Hepatocyte (in vitro differentiated cells): ENCODE measurements at regions not wholly inside any gene's neighbourhood (a gene's known extent, or its start where the extent isn't known, plus 50 kb on each side); places are given as distances from the start of the nearest gene placed in this dataset.

Experiments
- DNase-seq: peaks from one replicate; pipeline ENCODE4 v3.0.0-alpha.2; 2016; ENCODE audit warnings: low spot score
- H2AFZ ChIP-seq: fragments of 200-600 bp; sonication (generic); 2 replicates; pipeline ENCODE4 v1.6.0; 2016; ENCODE audit warnings: antibody characterized with exemption, mild to moderate bottlenecking
- H3K27ac ChIP-seq: fragments of 200-600 bp; sonication (generic); 2 replicates; pipeline ENCODE4 v1.5.1; 2016; ENCODE audit warnings: mild to moderate bottlenecking
- H3K27me3 ChIP-seq: fragments of 200-600 bp; sonication (generic); 2 replicates; pipeline ENCODE4 v1.6.1; 2016
- H3K36me3 ChIP-seq: fragments of 200-600 bp; sonication (generic); replicated peaks from 2 replicates; pipeline ENCODE4 v1.5.1; 2016; ENCODE audit warnings: low read depth; ENCODE audit not compliant: insufficient read depth
- H3K4me1 ChIP-seq: fragments of 200-600 bp; sonication (generic); 2 replicates; pipeline ENCODE4 v1.5.1; 2016; ENCODE audit warnings: mild to moderate bottlenecking, moderate library complexity; ENCODE audit not compliant: insufficient read depth
- H3K4me2 ChIP-seq: fragments of 200-600 bp; sonication (generic); 2 replicates; pipeline ENCODE4 v1.6.0; 2016
- H3K4me3 ChIP-seq: fragments of 200-600 bp; sonication (generic); 2 replicates; pipeline ENCODE4 v1.5.1; 2016; ENCODE audit warnings: mild to moderate bottlenecking
- H3K79me2 ChIP-seq: fragments of 200-600 bp; sonication (generic); 2 replicates; pipeline ENCODE4 v1.6.0; 2017; ENCODE audit warnings: mild to moderate bottlenecking
- H3K9me2 ChIP-seq: fragments of 200-600 bp; sonication (generic); replicated peaks from 2 replicates; pipeline ENCODE4 v1.6.0; 2017; ENCODE audit warnings: mild to moderate bottlenecking; ENCODE audit not compliant: insufficient read depth
- H3K9me3 ChIP-seq: fragments of 200-600 bp; sonication (generic); 2 replicates; pipeline ENCODE4 v1.5.1; 2016; ENCODE audit warnings: low read depth, mild to moderate bottlenecking
- H4K20me1 ChIP-seq: fragments of 200-600 bp; sonication (generic); 2 replicates; pipeline ENCODE4 v1.6.0; 2016; ENCODE audit warnings: mild to moderate bottlenecking; ENCODE audit not compliant: insufficient read depth, poor library complexity, severe bottlenecking
- EZH2 ChIP-seq: fragments of 200-600 bp; sonication (generic); IDR thresholded peaks from 2 replicates; pipeline ENCODE4 v1.6.1; 2016; ENCODE audit warnings: antibody characterized with exemption, mild to moderate bottlenecking, borderline replicate concordance
- EZH2phosphoT487 ChIP-seq: fragments of 200-600 bp; sonication (generic); IDR thresholded peaks from one replicate; pipeline ENCODE4 v1.6.1; 2018; ENCODE audit warnings: antibody characterized with exemption, mild to moderate bottlenecking, low read depth, moderate library complexity; ENCODE audit not compliant: unreplicated experiment, severe bottlenecking
- WGBS: methylation state at CpG from one replicate; pipeline ENCODE4 v1.1.6; 2016; ENCODE audit warnings: low lambda C conversion rate; ENCODE audit errors: missing lambda C conversion rate; 5-methylcytosine and 5-hydroxymethylcytosine counted together
- TF ChIP-seq, protein P1 (sequence below): fragments of 200-600 bp; sonication (generic); IDR thresholded peaks from 2 replicates; pipeline ENCODE4 v1.5.1; 2016; ENCODE audit warnings: antibody characterized with exemption, mild to moderate bottlenecking; ENCODE audit not compliant: poor library complexity

DNA sequence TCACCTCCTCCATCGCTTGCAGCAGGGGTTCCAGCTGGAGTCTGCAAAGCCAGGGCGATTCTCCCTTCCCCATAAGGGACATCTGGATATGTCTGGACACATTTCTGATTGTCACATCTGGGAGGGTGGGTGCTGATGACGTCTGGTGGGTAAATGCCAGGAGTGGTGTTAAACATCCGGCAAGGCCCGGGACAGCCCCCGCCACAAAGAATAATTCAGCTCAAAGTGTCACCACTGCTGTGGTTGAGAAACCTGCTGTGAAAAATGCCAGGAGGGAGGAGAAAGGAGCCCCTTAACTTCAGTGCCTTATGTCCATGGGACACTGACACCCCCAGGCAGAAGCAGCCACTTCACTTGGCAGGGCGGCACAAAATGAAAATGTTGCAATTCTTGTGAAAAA is 179.4 kb upstream of the SDK2 start:
- no peaks in the 10 kb centered on the region for H3K9me2 ChIP-seq
- no peaks in the 10 kb centered on the region for H3K36me3 ChIP-seq
- H3K4me3 ChIP-seq: no peak overlapping the region
- no peaks in the 10 kb centered on the region for H3K9me3 ChIP-seq
- H2AFZ ChIP-seq: no peak overlapping the region
- H4K20me1 ChIP-seq: no peaks in the 10 kb centered on the region
- no peak overlapping the region for H3K27ac ChIP-seq
- TF ChIP-seq, protein P1, sequence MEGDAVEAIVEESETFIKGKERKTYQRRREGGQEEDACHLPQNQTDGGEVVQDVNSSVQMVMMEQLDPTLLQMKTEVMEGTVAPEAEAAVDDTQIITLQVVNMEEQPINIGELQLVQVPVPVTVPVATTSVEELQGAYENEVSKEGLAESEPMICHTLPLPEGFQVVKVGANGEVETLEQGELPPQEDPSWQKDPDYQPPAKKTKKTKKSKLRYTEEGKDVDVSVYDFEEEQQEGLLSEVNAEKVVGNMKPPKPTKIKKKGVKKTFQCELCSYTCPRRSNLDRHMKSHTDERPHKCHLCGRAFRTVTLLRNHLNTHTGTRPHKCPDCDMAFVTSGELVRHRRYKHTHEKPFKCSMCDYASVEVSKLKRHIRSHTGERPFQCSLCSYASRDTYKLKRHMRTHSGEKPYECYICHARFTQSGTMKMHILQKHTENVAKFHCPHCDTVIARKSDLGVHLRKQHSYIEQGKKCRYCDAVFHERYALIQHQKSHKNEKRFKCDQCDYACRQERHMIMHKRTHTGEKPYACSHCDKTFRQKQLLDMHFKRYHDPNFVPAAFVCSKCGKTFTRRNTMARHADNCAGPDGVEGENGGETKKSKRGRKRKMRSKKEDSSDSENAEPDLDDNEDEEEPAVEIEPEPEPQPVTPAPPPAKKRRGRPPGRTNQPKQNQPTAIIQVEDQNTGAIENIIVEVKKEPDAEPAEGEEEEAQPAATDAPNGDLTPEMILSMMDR: no peak
- TF ChIP-seq EZH2phosphoT487 (no peak), EZH2 (no peak)
- H3K79me2 ChIP-seq: no peaks in the 10 kb centered on the region
- H3K27me3 ChIP-seq: peaks cover 18% of the 10 kb centered on the region
- 83% methylated on average over 7 of the region's 7 CpGs for WGBS
- H3K4me1 ChIP-seq: peaks cover 9% of the 10 kb centered on the region
- no peak overlapping the region for H3K4me2 ChIP-seq
- DNase-seq: no peak

- DNase-seq: no peak
- no peak overlapping the region for H3K4me2 ChIP-seq
- WGBS: 43% methylated on average over 4 of the region's 4 CpGs
- H2AFZ ChIP-seq: no peak overlapping the region
- no peak overlapping the region for H3K27ac ChIP-seq
- no peaks in the 10 kb centered on the region for H4K20me1 ChIP-seq
- H3K79me2 ChIP-seq: no peaks in the 10 kb centered on the region
- no peak for TF ChIP-seq EZH2phosphoT487
- no peak for TF ChIP-seq EZH2
- TF ChIP-seq, protein P1: no peak
- H3K9me2 ChIP-seq: no peaks in the 10 kb centered on the region
- no peaks in the 10 kb centered on the region for H3K36me3 ChIP-seq
- peaks cover 9% of the 10 kb centered on the region for H3K4me1 ChIP-seq
- no peak overlapping the region for H3K4me3 ChIP-seq
- H3K9me3 ChIP-seq: no peaks in the 10 kb centered on the region
- peaks cover 18% of the 10 kb centered on the region for H3K27me3 ChIP-seq
Observed at GRCh38 chr17:73824321-73824720, 180.1 kb upstream of the SDK2 start.

GRCh38 chr17:73826181-73826871 is 182.1 kb upstream of the SDK2 start:
- Histone ChIP-seq H3K9me3 (no peaks in the 10 kb centered on the region), H3K4me2 (no peak overlapping the region), H3K79me2 (no peaks in the 10 kb centered on the region), H3K36me3 (no peaks in the 10 kb centered on the region), H4K20me1 (no peaks in the 10 kb centered on the region), H3K27me3 (peaks cover 11% of the 10 kb centered on the region), H3K27ac (no peak overlapping the region), H2AFZ (no peak overlapping the region), H3K4me1 (peaks cover 7% of the 10 kb centered on the region), H3K9me2 (no peaks in the 10 kb centered on the region), H3K4me3 (no peak overlapping the region)
- no peak for TF ChIP-seq EZH2phosphoT487
- TF ChIP-seq, protein P1: no peak
- DNase-seq: no peak
- WGBS: 93% methylated on average over 9 of the region's 9 CpGs

DNA sequence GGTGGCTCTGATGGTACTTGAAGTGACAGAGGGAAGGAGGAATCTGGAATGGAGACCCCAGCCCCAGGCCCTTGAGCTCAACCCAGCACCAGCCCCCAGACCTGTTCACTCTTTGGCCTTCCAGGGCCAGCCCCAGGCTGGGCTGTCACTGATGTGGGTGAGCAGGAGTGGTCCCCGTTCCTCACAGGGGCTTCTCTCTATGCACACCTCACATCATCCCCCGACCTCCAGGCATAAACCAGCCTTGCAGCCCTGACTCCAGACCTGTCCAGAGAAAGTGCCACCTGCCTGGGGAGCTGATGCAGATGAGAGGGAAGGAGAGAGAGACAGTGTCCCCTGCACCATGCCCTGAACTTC is 182.6 kb upstream of the SDK2 start:
- Histone ChIP-seq H3K4me2 (no peak overlapping the region), H3K27ac (no peak overlapping the region), H2AFZ (no peak overlapping the region), H3K4me1 (peaks cover 6% of the 10 kb centered on the region), H4K20me1 (no peaks in the 10 kb centered on the region), H3K4me3 (no peak overlapping the region), H3K9me2 (no peaks in the 10 kb centered on the region), H3K9me3 (no peaks in the 10 kb centered on the region), H3K79me2 (no peaks in the 10 kb centered on the region), H3K36me3 (no peaks in the 10 kb centered on the region), H3K27me3 (peaks cover 6% of the 10 kb centered on the region)
- TF ChIP-seq EZH2: no peak
- TF ChIP-seq, protein P1: no peak
- TF ChIP-seq EZH2phosphoT487: no peak
- WGBS: 66% methylated on average over 2 of the region's 2 CpGs
- no peak for DNase-seq
